Cardiac muscle cell (in vitro differentiated cells and primary cell): ENCODE measurements at regions not wholly inside any gene's neighbourhood (a gene's known extent, or its start where the extent isn't known, plus 50 kb on each side); places are given as distances from the start of the nearest gene placed in this dataset.

ENCODE experiments used
- DNase-seq, 2 donors: peaks; one replicate each; pipeline versions ENCODE4 v3.0.0 to v3.0.0-alpha.2; 2010 to 2017; ENCODE audit warnings: low read depth in 1 of 2, low spot score in 1 of 2
- H3K27ac ChIP-seq: fragments of 200-600 bp; sonication (generic); 2 replicates; pipeline ENCODE4 v1.5.1; 2016
- H3K27me3 ChIP-seq: fragments of 200-600 bp; sonication (generic); 2 replicates; pipeline ENCODE4 v1.6.0; 2016; ENCODE audit warnings: control low read depth
- H3K36me3 ChIP-seq: fragments of 200-600 bp; sonication (generic); 2 replicates; pipeline ENCODE4 v1.5.1; 2016; ENCODE audit warnings: control low read depth
- H3K4me1 ChIP-seq: fragments of 200-600 bp; sonication (generic); 2 replicates; pipeline ENCODE4 v1.8.1; 2017; ENCODE audit warnings: low read depth, mild to moderate bottlenecking, mixed run types
- H3K4me3 ChIP-seq: fragments of 200-600 bp; sonication (generic); 2 replicates; pipeline ENCODE4 v1.5.1; 2016; ENCODE audit warnings: mild to moderate bottlenecking
- H3K9me3 ChIP-seq: fragments of 200-600 bp; sonication (generic); 2 replicates; pipeline ENCODE4 v1.5.1; 2017; ENCODE audit warnings: low read depth, mild to moderate bottlenecking, control low read depth
- CTCF ChIP-seq: IDR thresholded peaks from 2 replicates; pipeline ENCODE4 v1.5.1; 2012; ENCODE audit warnings: low read depth, mild to moderate bottlenecking, low read length

DNA sequence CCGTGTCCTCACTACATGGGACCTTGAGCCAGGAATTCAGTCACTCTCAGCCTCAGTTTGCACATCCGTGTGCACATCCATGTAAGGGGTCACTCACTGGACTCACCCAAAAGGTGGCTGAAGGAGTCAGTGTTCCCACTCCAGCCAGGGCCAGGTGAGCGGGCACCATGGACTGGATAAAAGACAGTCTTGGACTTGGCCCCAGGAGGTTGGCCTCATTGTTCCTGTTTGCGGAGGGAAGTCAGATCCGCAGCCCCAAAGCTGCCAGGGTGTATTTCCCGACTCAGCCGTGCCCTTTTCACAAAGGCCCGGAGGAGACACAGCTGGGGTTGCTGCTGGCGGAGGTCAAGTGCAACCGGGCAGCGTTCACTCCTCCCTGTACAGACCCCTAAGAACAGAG lies 170.7 kb upstream of the MYL2 start:
- no peak for DNase-seq
- no peak for TF ChIP-seq CTCF

GRCh38 chr12:111089616-111090015 lies 169.2 kb upstream of the MYL2 start:
- Histone ChIP-seq H3K9me3 (no peaks in the 10 kb centered on the region), H3K27ac (no peak overlapping the region), H3K4me1 (peaks cover 10% of the 10 kb centered on the region), H3K27me3 (no peaks in the 10 kb centered on the region), H3K4me3 (no peak overlapping the region), H3K36me3 (no peaks in the 10 kb centered on the region)
- TF ChIP-seq CTCF: no peak
- no peak for DNase-seq

More for the DNA sequence above, 170.7 kb upstream of the MYL2 start:
- Histone ChIP-seq H3K27ac (no peak overlapping the region), H3K4me3 (no peak overlapping the region), H3K36me3 (no peaks in the 10 kb centered on the region), H3K27me3 (no peaks in the 10 kb centered on the region), H3K9me3 (no peaks in the 10 kb centered on the region), H3K4me1 (peaks cover 10% of the 10 kb centered on the region)

DNA sequence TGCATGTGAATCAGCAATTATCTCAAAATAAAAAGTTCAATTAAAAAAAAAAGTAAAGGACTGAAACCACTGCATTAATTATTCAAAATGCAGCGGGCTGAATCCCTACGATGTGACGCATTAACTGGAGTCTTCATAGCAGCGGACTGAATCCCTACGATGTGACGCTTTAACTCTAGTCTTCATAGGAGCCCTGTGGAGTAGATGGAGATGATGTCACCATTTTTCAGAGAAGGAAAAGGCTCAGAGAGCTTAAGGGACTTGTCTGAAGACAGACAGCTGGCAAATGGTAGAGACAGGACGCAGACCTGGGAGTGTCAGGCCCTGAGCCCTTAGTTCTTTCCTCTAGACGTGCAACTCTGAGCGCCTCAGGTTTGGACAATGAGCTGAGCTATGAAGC lies 168.0 kb upstream of the MYL2 start:
- Histone ChIP-seq H3K4me3 (no peak overlapping the region), H3K27me3 (no peaks in the 10 kb centered on the region), H3K27ac (no peak overlapping the region), H3K36me3 (no peaks in the 10 kb centered on the region), H3K9me3 (no peaks in the 10 kb centered on the region), H3K4me1 (peaks cover 6% of the 10 kb centered on the region)
- no peak for TF ChIP-seq CTCF
- DNase-seq: no peak

DNA sequence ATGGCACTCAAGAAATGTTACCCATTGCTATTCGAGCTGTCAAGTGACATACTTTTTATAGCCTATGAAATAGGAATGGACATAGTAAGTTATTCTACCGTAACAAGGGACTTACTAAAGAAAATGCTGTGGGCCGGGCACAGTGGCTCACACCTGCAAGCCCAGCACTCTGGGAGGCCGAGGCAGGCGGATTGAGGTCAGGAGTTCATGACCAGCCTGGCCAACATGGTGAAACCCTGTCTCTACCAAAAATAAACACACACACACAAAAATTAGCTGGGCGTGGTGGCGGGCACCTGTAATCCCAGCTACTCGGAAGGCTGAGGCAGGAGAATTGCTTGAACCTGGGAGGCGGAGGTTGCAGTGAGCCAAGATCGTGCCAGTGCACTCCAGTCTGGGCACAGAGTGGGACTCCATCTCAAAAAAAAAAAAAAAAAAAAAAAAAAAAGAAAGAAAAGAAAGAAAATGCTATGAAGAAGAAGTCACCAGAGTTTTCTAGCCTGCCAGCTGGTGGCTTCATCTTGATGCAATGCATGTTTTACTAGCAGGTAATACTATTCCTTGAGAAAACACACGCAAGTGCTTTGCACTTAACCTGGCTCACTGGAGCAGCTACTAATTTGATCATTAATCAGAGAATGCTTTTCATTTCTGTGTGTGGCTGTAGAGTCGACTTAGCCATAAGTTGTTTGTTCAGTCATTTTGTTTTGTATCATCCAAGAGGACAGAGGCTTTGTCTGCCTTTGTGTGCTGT lies 166.7 kb upstream of the MYL2 start:
- no peak for DNase-seq
- H3K4me1 ChIP-seq: no peaks in the 10 kb centered on the region
- no peak for TF ChIP-seq CTCF
- H3K9me3 ChIP-seq: no peaks in the 10 kb centered on the region
- no peak overlapping the region for H3K4me3 ChIP-seq
- no peak overlapping the region for H3K27ac ChIP-seq
- no peaks in the 10 kb centered on the region for H3K36me3 ChIP-seq
- no peaks in the 10 kb centered on the region for H3K27me3 ChIP-seq

DNA sequence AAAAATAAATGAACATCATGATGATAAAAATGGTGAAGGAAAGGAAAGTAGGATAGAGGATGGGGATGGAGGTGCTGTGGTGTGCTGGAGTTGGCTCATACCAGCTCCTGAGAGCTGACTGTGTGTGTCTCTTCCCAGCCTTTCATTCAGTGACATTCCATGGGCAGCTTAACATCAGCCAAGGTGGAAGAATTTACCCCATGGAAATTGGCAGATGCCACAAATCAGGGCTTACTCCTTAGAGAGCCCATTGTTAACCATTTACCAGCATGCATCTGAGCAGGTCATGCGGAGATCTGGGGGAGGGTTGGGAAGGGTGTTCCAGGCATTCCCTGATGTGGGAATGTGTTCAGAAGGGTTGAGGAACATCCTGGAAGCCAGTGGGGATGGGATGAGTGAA lies 164.7 kb upstream of the MYL2 start:
- Histone ChIP-seq H3K4me3 (no peak overlapping the region), H3K36me3 (no peaks in the 10 kb centered on the region), H3K9me3 (no peaks in the 10 kb centered on the region), H3K27ac (no peak overlapping the region), H3K27me3 (no peaks in the 10 kb centered on the region), H3K4me1 (no peaks in the 10 kb centered on the region)
- no peak for TF ChIP-seq CTCF
- no peak for DNase-seq

GRCh38 chr12:111084605-111085004 lies 164.2 kb upstream of the MYL2 start:
- Histone ChIP-seq H3K36me3 (no peaks in the 10 kb centered on the region), H3K27ac (no peak overlapping the region), H3K4me1 (no peaks in the 10 kb centered on the region), H3K9me3 (no peaks in the 10 kb centered on the region), H3K4me3 (no peak overlapping the region), H3K27me3 (no peaks in the 10 kb centered on the region)
- TF ChIP-seq CTCF: no peak
- no peak for DNase-seq
